ENCODE measurements at regions not wholly inside any gene's neighbourhood (a gene's known extent, or its start where the extent isn't known, plus 50 kb on each side); places are given as distances from the start of the nearest gene placed in this dataset.

- TF ChIP-seq CTCF (IDR thresholded peaks at IDR 0.05; ENCODE audit: low read length), result no peak
- TF ChIP-seq EZH2 (optimal IDR thresholded peaks at IDR 0.05; ENCODE audit: low read depth, low read length), result no peak
Observed at GRCh38 chr21:35479065-35479448, 430.0 kb upstream of the RUNX1 start.
